A204.1 (cell line): ENCODE measurements at regions not wholly inside any gene's neighbourhood (a gene's known extent, or its start where the extent isn't known, plus 50 kb on each side); places are given as distances from the start of the nearest gene placed in this dataset.

Experiments used
- FAIRE-seq: peaks from 2 replicates; lab custom pipeline; 2012; peaks lifted over from hg19 to GRCh38; lab: Jason Lieb, UNC

DNA sequence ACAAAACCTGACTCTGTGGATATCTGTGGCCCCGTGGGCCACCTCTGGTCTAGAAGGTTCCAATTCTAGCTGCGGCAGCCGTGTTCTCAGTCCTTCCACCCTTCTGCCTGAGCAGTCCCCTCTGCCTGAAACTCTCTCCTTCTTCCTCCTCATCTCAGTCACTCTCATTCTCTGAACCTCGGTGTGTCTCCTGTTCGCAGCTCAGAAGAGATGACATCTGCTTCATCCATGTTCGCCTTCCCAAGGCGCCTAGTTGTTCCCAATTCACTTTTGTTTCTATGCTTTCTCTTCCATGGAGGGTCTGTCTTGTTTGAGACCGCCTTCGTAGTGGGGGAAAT lies 95.5 kb downstream of the CEBPB start:
- FAIRE-seq = no peak

GRCh38 chr20:50286609-50287008 lies 96.0 kb downstream of the CEBPB start:
- FAIRE-seq = peak; percentile 76

DNA sequence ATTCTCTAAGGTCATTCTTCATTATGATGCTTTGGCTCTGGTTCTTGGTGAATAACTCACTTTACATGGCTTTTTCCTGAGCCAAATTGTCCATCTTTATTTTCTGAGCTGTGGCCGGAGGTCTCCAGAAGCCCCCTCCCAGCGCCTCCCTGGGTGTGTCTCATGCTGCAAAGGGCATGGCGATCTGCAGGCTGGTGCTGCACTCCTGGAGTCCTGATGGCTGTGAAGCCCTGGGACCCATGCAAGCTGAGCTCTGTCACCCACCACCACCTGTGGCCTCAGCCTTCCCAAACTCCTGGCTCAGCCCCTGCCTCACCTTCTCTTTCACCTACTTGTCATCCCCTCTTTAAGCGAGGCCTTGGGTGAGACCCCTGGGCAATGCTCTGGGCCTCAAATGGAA lies 96.9 kb downstream of the CEBPB start:
- FAIRE-seq = no peak

DNA sequence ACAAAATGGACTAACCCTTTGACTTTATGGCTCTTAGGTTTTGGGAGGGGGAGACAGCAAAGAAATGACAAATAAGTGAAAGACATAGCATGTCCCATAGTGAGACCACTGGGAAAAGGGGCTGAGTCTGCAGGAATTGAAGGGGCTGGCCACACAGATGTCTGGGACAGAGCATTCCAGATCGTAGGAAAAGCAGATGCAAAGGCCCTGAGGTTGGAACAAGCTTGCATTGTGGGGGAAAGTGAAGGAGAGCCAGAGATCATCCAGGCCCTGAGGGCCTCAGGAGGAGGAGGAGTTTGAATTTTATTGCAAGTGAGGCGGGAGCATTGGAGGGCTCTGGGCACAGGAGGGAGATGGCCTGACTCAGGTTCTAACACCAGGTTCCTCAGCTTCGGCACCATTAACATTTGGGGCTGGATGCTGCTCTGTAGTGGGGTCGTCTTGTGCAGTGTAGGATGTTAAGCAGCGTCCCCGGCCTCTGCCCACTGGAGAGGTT lies 97.5 kb downstream of the CEBPB start:
- FAIRE-seq = no peak

DNA sequence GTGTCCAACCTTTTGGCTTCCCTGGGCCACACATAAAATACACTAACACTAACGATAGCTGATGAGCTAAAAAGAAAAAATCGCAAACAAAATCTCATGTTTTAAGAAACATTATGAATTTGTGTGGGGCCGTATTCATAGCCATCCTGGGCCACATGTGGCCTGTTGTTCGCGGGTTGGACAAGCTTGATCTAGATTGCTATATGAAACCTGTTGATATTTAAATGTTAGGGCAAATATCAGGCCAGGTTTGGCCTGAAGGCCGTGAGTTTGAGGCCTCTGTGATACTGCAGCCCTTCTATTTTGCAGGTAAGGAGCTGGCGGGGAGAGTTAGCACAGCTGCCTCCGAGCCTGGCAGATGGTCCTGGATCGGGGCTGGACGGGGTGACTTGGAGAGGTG lies 99.0 kb downstream of the CEBPB start:
- no peak for FAIRE-seq

DNA sequence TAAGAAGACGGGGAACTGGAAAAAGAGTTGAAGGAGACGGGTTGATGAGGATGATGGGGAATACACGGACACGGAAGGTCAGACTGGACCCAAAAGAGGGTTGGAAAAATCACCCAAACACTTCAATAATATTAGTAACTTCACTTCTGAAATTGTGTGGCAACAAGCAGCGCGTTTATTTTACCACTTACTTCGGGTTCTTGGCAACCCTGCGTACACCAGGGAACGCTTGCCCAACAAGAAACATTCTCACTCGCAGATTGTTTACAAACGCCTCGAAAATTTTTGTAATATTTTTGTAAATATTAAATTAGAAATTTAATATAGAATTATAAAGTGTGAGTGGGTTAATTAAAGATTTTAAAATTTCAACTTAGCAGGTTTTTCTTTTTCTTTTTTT lies 99.5 kb downstream of the CEBPB start:
- no peak for FAIRE-seq

- FAIRE-seq = no peak
These were observed 100.2 kb downstream of the CEBPB start for GRCh38 chr20:50290808-50291207.

- FAIRE-seq = no peak
These were observed 100.8 kb downstream of the CEBPB start for GRCh38 chr20:50291254-50292078.

DNA sequence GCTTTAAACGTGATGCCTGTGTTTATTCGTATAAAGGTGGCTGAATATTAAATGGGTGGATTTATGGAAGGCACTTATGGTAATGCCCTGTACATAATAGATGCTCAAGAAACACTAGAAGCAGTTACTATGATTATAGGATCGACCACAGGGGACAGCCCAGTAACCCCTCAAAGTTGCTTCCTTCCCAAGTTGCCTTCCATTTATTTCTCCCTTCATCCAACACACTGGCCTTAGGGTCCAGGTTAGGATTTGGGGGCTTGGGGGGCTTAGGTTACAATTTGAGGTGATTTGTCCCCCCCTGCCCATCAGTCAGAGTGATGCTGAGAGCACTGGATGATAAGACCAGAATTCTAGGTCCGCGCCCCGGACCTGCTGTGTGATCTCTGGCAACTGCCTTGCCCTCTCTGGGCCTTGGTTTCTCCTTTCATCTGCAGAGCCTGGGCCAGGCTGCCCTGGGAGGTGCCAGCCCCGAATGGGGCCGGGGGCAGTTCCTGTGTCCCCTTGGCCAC lies 101.5 kb downstream of the CEBPB start:
- FAIRE-seq = no peak

DNA sequence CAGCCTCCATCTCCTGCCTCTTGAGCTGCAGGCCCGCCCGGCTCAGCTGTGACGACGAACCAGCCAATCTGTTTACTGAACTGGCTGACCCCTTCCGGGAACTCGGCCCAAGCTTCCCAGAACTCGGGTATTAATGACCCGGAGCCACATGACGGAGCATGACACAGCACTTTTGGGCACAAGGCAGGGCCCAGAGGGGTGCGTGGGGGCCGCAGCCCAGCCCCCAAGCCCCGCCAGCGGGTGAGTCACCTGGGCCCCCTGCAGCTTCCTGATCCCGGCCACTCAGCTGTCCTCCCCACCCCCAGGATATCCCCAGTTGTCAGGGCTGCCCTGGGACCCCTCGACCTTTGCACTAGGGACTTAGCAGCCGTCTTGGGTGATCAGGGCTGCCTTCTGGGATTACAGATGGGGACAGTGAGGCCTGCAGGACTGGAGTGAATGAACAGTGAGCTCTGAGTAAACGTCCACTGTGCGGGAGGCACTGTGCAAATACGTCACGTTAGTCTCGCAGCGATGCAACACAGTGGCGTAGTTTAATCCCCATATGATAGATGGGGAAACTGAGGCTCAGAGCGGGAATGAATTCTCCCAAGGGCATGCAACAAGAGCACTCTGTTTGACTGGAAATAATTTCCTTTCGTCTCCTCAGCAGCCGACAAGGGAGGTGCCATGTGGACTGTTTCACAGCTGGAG lies 102.1 kb downstream of the CEBPB start:
- no peak for FAIRE-seq

- FAIRE-seq = no peak
These were observed 102.9 kb downstream of the CEBPB start for GRCh38 chr20:50293284-50294139.

DNA sequence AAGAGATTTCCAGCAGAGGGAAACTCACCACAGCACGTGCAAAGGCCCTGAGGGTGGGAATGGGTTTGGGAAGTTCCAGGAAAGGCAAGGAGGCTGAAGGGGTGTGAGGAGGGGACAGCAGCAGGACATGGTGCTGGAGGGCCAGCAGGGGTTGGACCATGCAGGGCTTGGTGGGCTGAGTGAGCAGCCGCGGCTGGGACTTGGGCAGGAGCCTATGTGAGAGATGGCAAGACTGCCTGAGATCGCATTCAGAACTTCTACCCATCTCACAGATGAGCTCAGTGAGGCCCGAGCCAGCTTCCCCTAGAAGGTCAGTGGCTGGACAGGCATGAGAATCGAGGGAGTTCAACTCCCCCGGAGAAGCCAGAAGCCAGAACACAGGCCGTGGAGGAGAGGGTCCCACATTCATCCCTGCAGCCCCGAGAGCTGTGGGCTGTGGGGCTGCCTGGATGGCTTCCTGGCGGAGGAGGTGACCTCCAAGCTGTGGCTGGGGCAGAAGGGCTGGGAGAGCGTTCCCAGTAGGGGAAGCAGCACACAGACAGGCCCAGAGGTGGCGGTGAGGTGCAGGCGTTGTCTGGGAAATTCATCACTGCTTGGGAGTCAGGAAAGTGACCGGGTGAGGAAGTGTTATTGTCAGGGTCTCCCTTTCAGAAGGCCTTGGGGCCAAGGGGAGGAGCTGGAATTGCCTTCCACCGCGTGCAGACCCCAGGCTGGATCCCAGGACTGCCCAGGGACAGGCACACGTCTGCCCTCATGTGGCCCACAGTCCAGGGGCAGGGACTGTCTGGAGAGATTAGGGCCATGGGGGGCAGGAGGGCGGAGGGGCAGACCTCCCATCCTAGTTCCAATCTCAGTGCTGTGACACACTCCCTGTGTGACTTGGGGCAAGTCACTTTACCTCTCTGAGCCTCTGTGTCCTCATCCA lies 103.8 kb downstream of the CEBPB start:
- FAIRE-seq = no peak

GRCh38 chr20:50295345-50295744 lies 104.7 kb downstream of the CEBPB start:
- FAIRE-seq = no peak

GRCh38 chr20:50295762-50296449 lies 105.3 kb downstream of the CEBPB start:
- FAIRE-seq = no peak

GRCh38 chr20:50296450-50297375 lies 106.1 kb downstream of the CEBPB start:
- FAIRE-seq = no peak

DNA sequence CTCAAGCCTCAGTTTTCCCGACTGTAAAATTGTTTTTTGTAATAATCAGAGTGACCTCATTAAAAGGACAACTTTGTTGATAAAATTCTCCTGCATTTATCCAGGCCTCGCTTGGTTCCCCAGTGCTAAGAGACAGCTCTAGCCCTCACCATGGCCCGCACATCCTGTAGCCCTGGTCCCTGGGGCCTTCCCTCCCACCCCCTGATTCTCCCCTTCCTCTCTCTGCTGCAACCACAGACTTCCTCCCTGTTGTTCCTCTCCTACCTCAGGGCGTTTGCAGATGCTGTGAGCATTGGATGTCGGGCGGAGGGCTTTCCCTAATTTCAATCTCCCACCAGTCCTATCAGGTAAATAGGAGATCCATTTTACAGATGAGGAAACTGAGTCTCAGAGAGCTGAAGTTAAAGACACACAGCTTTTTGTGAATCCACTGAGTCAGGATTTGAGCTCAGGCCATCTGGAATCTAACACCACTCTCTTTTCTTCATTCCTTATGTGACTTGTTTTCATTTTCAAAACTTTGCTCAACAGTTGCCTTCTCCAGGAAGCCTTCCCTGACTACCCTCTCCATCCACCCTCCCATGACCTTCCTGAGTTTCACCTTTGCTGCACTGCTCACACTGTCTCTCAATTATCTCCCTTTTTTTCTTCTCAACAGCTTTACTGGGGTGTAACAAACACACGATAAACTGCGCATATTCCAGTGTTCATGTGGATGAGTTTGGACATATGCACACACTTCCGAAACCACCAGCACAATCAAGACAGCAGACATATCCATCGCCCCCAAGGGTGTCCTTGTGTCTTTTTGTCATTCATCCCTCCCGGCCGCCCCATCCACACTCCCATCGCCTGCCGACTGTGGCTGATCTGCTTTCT lies 107.1 kb downstream of the CEBPB start:
- FAIRE-seq = no peak

DNA sequence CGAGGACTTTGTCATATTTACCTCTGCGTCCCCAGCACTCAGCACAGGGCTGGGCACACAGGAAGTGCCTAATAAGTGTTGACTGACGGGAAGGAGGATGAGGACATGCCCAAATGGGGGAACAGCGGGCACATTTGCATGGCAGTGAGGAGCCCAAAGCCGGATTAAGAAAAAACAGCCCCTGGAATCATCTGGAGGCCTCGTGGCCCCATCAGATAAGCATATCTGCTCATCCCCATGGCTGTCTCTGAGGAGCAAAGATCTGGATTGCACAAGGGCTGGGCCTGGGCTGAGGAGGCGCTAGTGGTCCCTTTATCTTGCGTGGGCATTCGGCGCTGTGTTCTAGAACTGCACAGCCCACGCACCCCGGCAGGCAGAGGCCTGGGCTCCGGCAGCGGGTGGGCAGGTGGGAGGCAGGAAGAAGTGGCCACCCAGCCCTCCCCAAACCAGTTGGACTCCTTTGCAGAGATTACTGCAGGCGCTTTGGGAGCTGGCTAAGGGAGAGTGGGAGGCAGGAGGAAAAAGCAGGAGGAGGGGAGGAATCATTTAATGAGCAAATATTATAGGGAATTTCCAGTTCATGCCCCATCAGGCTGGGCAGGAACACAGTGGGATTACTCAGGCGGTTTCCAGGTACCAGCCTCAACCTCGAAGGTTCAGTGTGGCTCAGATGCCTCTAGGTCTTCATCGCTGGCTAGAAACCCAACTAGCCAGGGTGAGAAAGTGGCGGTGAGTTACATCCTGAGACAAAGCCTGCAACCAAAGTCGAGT lies 108.1 kb downstream of the CEBPB start:
- no peak for FAIRE-seq

- FAIRE-seq = no peak
These were observed 108.6 kb downstream of the CEBPB start for GRCh38 chr20:50299325-50299629.
